HEK293T (cell line): ENCODE measurements at regions not wholly inside any gene's neighbourhood (a gene's known extent, or its start where the extent isn't known, plus 50 kb on each side); places are given as distances from the start of the nearest gene placed in this dataset.

ENCODE experiments used
- CTBP1 ChIP-seq: fragments of 450-650 bp; IDR thresholded peaks from 2 replicates; pipeline ENCODE4 v1.6.1; 2016; ENCODE audit warnings: borderline replicate concordance
- FOXA1 ChIP-seq: fragments of 450-650 bp; IDR thresholded peaks from 2 replicates; pipeline ENCODE4 v1.6.1; 2016; ENCODE audit warnings: mild to moderate bottlenecking
- HDGF ChIP-seq: fragments of 450-650 bp; IDR thresholded peaks from 2 replicates; pipeline ENCODE4 v1.6.1; 2017; ENCODE audit warnings: antibody characterized with exemption, borderline replicate concordance
- SP1 ChIP-seq: fragments of 450-650 bp; IDR thresholded peaks from 2 replicates; pipeline ENCODE4 v1.6.1; 2017
- SUZ12 ChIP-seq: fragments of 450-650 bp; IDR thresholded peaks from 2 replicates; pipeline ENCODE4 v1.6.1; 2016; ENCODE audit warnings: mild to moderate bottlenecking

DNA sequence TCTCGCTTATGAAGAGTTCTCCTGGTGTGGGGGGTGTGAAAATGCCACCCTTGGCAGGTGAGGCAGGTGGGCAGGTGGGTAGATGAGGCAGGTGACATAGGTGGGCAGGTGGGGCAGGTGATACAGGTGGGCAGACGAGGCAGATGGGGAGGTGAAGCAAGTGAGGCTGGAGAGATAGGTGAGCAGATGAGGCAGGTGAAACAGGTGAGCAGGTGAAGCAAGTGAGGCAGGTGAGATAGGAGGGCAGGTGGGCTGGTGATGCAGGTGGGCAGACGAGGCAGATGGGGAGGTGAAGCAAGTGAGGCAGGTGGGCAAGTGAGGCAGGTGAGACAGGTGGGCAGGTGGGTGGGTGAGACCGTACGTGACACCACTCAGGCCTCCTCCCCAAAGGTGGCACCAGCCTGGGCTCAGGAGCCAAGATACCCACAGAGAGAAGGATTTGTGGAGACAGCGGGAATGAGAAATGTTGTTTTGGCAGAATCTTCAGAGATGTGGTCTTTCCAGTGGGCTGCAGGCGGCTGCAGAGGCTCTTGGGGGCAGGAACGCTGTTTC, 232.3 kb upstream of the MYT1L start:
- TF ChIP-seq HDGF: no peak
- no peak for TF ChIP-seq SP1
- no peak for TF ChIP-seq FOXA1
- TF ChIP-seq CTBP1: no peak
- TF ChIP-seq SUZ12: no peak
